ENCODE measurements at regions not wholly inside any gene's neighbourhood (a gene's known extent, or its start where the extent isn't known, plus 50 kb on each side); places are given as distances from the start of the nearest gene placed in this dataset.

DNA sequence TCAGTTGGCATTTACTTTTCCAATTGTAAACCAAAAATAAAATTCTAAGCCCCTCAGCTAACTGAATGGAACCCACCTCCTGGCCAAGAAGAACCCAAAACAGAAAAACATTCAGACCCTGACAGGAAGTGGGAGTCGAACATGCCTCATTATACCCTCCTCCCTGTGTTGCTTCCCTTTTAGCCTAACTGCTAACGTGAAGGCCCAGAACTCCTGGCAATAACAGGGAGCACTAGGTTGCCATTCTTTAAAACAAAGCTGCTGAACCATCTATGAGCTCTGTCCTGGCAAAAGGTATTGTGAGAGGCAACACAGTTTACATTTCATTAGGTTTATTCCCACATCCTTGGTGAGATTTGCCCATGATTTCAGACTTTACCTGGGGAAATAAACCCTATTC lies 481.4 kb downstream of the CHSY3 start:
- H3K4me1 ChIP-seq (ENCODE audit: control insufficient read depth, insufficient read depth, low read length): no peaks in the 10 kb centered on the region
- H3K9me3 ChIP-seq (ENCODE audit: control insufficient read depth, insufficient read depth, low read depth, low read length): no peaks in the 10 kb centered on the region
- no peaks in the 10 kb centered on the region for H3K36me3 ChIP-seq (ENCODE audit: control insufficient read depth in 2 of 2, insufficient read depth in 1 of 2, low read length in 2 of 2)
- no peak overlapping the region for H3K27ac ChIP-seq (ENCODE audit: extremely low read depth, low read depth, low read length)
- H3K4me3 ChIP-seq (ENCODE audit: low read depth, low read length): no peak overlapping the region
- CTCF ChIA-PET: interaction anchor here (0.6 kb wide), 1 partner anchor 14 kb away, joined by 5 read pairs; no protein-coding TSS in a partner anchor
- TF ChIP-seq GFI1B (tag by site-specific recombination; IDR thresholded peaks at IDR 0.05) (no peak), ZNF133 (tag by site-specific recombination; IDR thresholded peaks at IDR 0.05) (no peak), HIC1 (tag by site-specific recombination; IDR thresholded peaks at IDR 0.05) (no peak), ZNF214 (tag by site-specific recombination; IDR thresholded peaks at IDR 0.05; ENCODE audit: borderline replicate concordance) (no peak), PATZ1 (tag by site-specific recombination; IDR thresholded peaks at IDR 0.05) (no peak), ZNF626 (tag by site-specific recombination; IDR thresholded peaks at IDR 0.05) (no peak), GLI4 (tag by site-specific recombination; IDR thresholded peaks at IDR 0.05) (no peak), ZSCAN23 (tag by site-specific recombination; IDR thresholded peaks at IDR 0.05) (no peak), SETDB1 (IDR thresholded peaks at IDR 0.05; ENCODE audit: insufficient read length, low read length) (no peak), ZNF211 (tag by site-specific recombination; IDR thresholded peaks at IDR 0.05; ENCODE audit: low read depth) (no peak), ZNF10 (tag by site-specific recombination; IDR thresholded peaks at IDR 0.05) (no peak), ZNF560 (tag by site-specific recombination; IDR thresholded peaks at IDR 0.05; ENCODE audit: borderline replicate concordance) (no peak), ZNF555 (tag by site-specific recombination; conservative IDR thresholded peaks at IDR 0.05) (no peak), TSHZ1 (tag by site-specific recombination; IDR thresholded peaks at IDR 0.05; ENCODE audit: borderline replicate concordance) (no peak), ZNF664 (tag by site-specific recombination; IDR thresholded peaks at IDR 0.05) (no peak), ZNF202 (tag by site-specific recombination; IDR thresholded peaks at IDR 0.05; ENCODE audit: borderline replicate concordance) (no peak), ZNF701 (tag by site-specific recombination; IDR thresholded peaks at IDR 0.05) (no peak)
- POLR2A ChIA-PET: no interaction called here

DNA sequence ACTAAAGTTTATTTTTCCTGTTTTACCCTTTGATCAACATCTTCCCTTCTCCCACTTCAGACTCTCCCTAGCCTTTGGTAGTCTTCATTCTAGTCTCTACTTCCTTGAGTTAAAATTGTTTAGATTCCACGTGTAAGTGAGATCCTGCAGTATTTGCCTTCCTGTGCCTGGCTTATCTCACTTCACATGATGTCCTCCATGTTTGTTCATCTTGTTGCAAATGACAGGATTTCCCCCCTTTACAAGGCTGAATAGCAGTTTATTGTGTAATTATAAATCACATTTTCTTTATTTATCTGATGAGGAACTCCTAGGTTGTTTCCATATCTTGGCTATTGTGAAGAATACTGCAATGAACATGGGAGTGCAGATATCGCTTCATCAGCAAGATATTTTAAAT lies 461.7 kb downstream of the CHSY3 start:
- Histone ChIP-seq H3K4me1 (ENCODE audit: control insufficient read depth, insufficient read depth, low read length) (no peaks in the 10 kb centered on the region), H3K4me3 (ENCODE audit: low read depth, low read length) (no peak overlapping the region), H3K36me3 (ENCODE audit: control insufficient read depth in 2 of 2, insufficient read depth in 1 of 2, low read length in 2 of 2) (no peaks in the 10 kb centered on the region), H3K9me3 (ENCODE audit: control insufficient read depth, insufficient read depth, low read depth, low read length) (no peaks in the 10 kb centered on the region), H3K27ac (ENCODE audit: extremely low read depth, low read depth, low read length) (no peak overlapping the region)
- POLR2A ChIA-PET: no interaction called here
- CTCF ChIA-PET: no interaction called here
- TF ChIP-seq IKZF3 (tag by site-specific recombination; IDR thresholded peaks at IDR 0.05): no peak
- TF ChIP-seq BCL11A (tag by site-specific recombination; IDR thresholded peaks at IDR 0.05; ENCODE audit: low read depth): no peak
- TF ChIP-seq ZNF830 (tag by site-specific recombination; IDR thresholded peaks at IDR 0.05; ENCODE audit: low read depth): no peak
- no peak for TF ChIP-seq ZNF610 (tag by site-specific recombination; IDR thresholded peaks at IDR 0.05; ENCODE audit: borderline replicate concordance)
- TF ChIP-seq ZNF623 (tag by site-specific recombination; IDR thresholded peaks at IDR 0.05): no peak
- TF ChIP-seq KLF17 (tag by site-specific recombination; IDR thresholded peaks at IDR 0.05): no peak
- no peak for TF ChIP-seq ZNF350 (tag by site-specific recombination; IDR thresholded peaks at IDR 0.05)
- TF ChIP-seq PATZ1 (tag by site-specific recombination; IDR thresholded peaks at IDR 0.05): no peak
- TF ChIP-seq KLF16 (tag by site-specific recombination; IDR thresholded peaks at IDR 0.05): no peak
- TF ChIP-seq MEIS1 (CRISPR knock-in tag; IDR thresholded peaks at IDR 0.05; ENCODE audit: borderline replicate concordance): no peak
